ENCODE measurements at regions not wholly inside any gene's neighbourhood (a gene's known extent, or its start where the extent isn't known, plus 50 kb on each side); places are given as distances from the start of the nearest gene placed in this dataset.

DNA sequence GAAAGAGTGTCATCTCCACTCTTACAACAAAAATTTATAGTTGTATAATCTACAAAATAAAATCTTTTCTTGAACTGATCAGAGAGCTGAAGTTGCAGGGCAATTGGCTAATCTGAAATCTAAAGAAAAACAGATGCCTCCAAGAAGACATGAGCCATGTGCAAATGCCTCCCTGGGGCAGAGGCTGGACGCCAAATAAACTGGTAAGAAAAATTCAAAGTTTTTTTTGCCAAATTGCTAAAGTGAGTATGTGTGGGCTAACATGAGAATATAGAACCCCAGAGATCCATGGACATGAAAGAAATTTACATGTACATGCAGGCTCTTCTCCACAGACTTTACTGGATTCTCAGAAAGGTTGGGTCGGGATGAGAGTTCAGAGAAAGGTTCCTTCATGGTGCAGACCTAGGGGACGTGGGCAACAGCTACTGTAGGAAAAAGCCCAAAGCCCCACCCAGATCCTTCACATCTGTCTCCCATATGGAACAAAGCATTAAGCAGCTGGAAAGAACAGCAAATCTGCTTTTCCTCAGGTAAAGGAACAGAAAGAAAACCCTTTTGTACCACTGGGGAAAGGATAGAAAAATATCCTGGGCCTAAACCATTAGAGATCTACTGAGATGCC lies 90.5 kb upstream of the SIRPG start:
- TF ChIP-seq, protein P1, sequence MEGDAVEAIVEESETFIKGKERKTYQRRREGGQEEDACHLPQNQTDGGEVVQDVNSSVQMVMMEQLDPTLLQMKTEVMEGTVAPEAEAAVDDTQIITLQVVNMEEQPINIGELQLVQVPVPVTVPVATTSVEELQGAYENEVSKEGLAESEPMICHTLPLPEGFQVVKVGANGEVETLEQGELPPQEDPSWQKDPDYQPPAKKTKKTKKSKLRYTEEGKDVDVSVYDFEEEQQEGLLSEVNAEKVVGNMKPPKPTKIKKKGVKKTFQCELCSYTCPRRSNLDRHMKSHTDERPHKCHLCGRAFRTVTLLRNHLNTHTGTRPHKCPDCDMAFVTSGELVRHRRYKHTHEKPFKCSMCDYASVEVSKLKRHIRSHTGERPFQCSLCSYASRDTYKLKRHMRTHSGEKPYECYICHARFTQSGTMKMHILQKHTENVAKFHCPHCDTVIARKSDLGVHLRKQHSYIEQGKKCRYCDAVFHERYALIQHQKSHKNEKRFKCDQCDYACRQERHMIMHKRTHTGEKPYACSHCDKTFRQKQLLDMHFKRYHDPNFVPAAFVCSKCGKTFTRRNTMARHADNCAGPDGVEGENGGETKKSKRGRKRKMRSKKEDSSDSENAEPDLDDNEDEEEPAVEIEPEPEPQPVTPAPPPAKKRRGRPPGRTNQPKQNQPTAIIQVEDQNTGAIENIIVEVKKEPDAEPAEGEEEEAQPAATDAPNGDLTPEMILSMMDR (conservative IDR thresholded peaks at IDR 0.05; ENCODE audit: low read length): no peak
- no peak for TF ChIP-seq EZH2phosphoT487 (IDR thresholded peaks at IDR 0.05; ENCODE audit: borderline replicate concordance, low read depth, low read length)
